ENCODE measurements at regions not wholly inside any gene's neighbourhood (a gene's known extent, or its start where the extent isn't known, plus 50 kb on each side); places are given as distances from the start of the nearest gene placed in this dataset.
A peak's percentile ranks its signal among the peaks of the same experiment; 100 is the strongest.
"Not testable (repeated sequence)": the region's sequence is repeated elsewhere in the genome, so short reads cannot be mapped to it uniquely, and the experiment has no call there.

GRCh38 chrX:3950373-3950772 lies 236.9 kb upstream of the PRKX start:
- Histone ChIP-seq H3K4me3 (ENCODE audit: low read depth, low read length) (no peak overlapping the region), H3K9me3 (ENCODE audit: control insufficient read depth, low read length) (no peaks in the 10 kb centered on the region), H3K79me2 (no peaks in the 10 kb centered on the region), H3K27me3 (ENCODE audit: control insufficient read depth, insufficient read depth, low read length) (no peaks in the 10 kb centered on the region), H3K4me2 (ENCODE audit: low read length) (no peak overlapping the region), H3K27ac (no peak overlapping the region), H3K4me1 (no peaks in the 10 kb centered on the region), H2AFZ (no peak overlapping the region), H3K36me3 (ENCODE audit: control insufficient read depth, insufficient read depth, low read length) (no peaks in the 10 kb centered on the region), H3K9ac (no peak overlapping the region)
- TF ChIP-seq CTCF (IDR thresholded peaks at IDR 0.05): no peak

GRCh38 chrX:3943965-3944364 lies 230.5 kb upstream of the PRKX start:
- Histone ChIP-seq H3K4me3 (ENCODE audit: low read depth, low read length) (no peak overlapping the region), H3K79me2 (no peaks in the 10 kb centered on the region), H3K36me3 (ENCODE audit: control insufficient read depth, insufficient read depth, low read length) (no peaks in the 10 kb centered on the region), H3K9ac (no peak overlapping the region), H3K27ac (no peak overlapping the region), H3K4me1 (no peaks in the 10 kb centered on the region), H3K9me3 (ENCODE audit: control insufficient read depth, low read length) (no peaks in the 10 kb centered on the region), H2AFZ (no peak overlapping the region), H3K27me3 (ENCODE audit: control insufficient read depth, insufficient read depth, low read length) (no peaks in the 10 kb centered on the region), H3K4me2 (ENCODE audit: low read length) (no peak overlapping the region)
- TF ChIP-seq CTCF (IDR thresholded peaks at IDR 0.05): no peak

GRCh38 chrX:3940000-3940610 lies 226.7 kb upstream of the PRKX start:
- Histone ChIP-seq H3K4me2 (ENCODE audit: low read length) (no peak overlapping the region), H3K79me2 (no peaks in the 10 kb centered on the region), H3K4me3 (ENCODE audit: low read depth, low read length) (no peak overlapping the region), H3K27ac (no peak overlapping the region), H2AFZ (no peak overlapping the region), H3K36me3 (ENCODE audit: control insufficient read depth, insufficient read depth, low read length) (no peaks in the 10 kb centered on the region), H3K9me3 (ENCODE audit: control insufficient read depth, low read length) (no peaks in the 10 kb centered on the region), H3K9ac (no peak overlapping the region), H3K4me1 (no peaks in the 10 kb centered on the region), H3K27me3 (ENCODE audit: control insufficient read depth, insufficient read depth, low read length) (no peaks in the 10 kb centered on the region)
- peak; percentile 27 for TF ChIP-seq CTCF (IDR thresholded peaks at IDR 0.05)

- Histone ChIP-seq H3K9ac (no peak overlapping the region), H3K27me3 (ENCODE audit: control insufficient read depth, insufficient read depth, low read length) (no peaks in the 10 kb centered on the region), H3K27ac (no peak overlapping the region), H3K79me2 (no peaks in the 10 kb centered on the region), H3K9me3 (ENCODE audit: control insufficient read depth, low read length) (no peaks in the 10 kb centered on the region), H3K4me3 (ENCODE audit: low read depth, low read length) (no peak overlapping the region), H2AFZ (no peak overlapping the region), H3K36me3 (ENCODE audit: control insufficient read depth, insufficient read depth, low read length) (no peaks in the 10 kb centered on the region), H3K4me2 (ENCODE audit: low read length) (no peak overlapping the region), H3K4me1 (no peaks in the 10 kb centered on the region)
- no peak for TF ChIP-seq CTCF (IDR thresholded peaks at IDR 0.05)
Measured at GRCh38 chrX:3938587-3938986, 225.1 kb upstream of the PRKX start.

- H3K27ac ChIP-seq; H3K4me3 ChIP-seq (ENCODE audit: low read depth, low read length); H3K27me3 ChIP-seq (ENCODE audit: control insufficient read depth, insufficient read depth, low read length); H3K9ac ChIP-seq; H3K36me3 ChIP-seq (ENCODE audit: control insufficient read depth, insufficient read depth, low read length); H3K9me3 ChIP-seq (ENCODE audit: control insufficient read depth, low read length); H3K79me2 ChIP-seq; H2AFZ ChIP-seq; H3K4me2 ChIP-seq (ENCODE audit: low read length); H3K4me1 ChIP-seq: not testable (repeated sequence)
Measured at GRCh38 chrX:3935196-3935595, 221.7 kb upstream of the PRKX start.

- H3K9me3 ChIP-seq (ENCODE audit: control insufficient read depth, low read length); H2AFZ ChIP-seq; H3K4me3 ChIP-seq (ENCODE audit: low read depth, low read length); H3K4me1 ChIP-seq; H3K4me2 ChIP-seq (ENCODE audit: low read length); H3K27ac ChIP-seq; H3K36me3 ChIP-seq (ENCODE audit: control insufficient read depth, insufficient read depth, low read length); H3K27me3 ChIP-seq (ENCODE audit: control insufficient read depth, insufficient read depth, low read length); H3K79me2 ChIP-seq; H3K9ac ChIP-seq: not testable (repeated sequence)
Measured at GRCh38 chrX:3920424-3921017, 207.1 kb upstream of the PRKX start.

- not testable (repeated sequence) for H3K4me1 ChIP-seq; H3K4me3 ChIP-seq (ENCODE audit: low read depth, low read length); H3K27ac ChIP-seq; H3K79me2 ChIP-seq; H3K27me3 ChIP-seq (ENCODE audit: control insufficient read depth, insufficient read depth, low read length); H3K36me3 ChIP-seq (ENCODE audit: control insufficient read depth, insufficient read depth, low read length); H3K4me2 ChIP-seq (ENCODE audit: low read length); H2AFZ ChIP-seq; H3K9me3 ChIP-seq (ENCODE audit: control insufficient read depth, low read length); H3K9ac ChIP-seq
Measured at GRCh38 chrX:3919668-3920423, 206.4 kb upstream of the PRKX start.

Data from parathyroid adenoma (tissue), 2 donors.